A549 (cell line): ENCODE measurements at regions not wholly inside any gene's neighbourhood (a gene's known extent, or its start where the extent isn't known, plus 50 kb on each side); places are given as distances from the start of the nearest gene placed in this dataset.

Source experiments
- ATAC-seq, 2 experiments: fragments of 200-7000 bp in 1 of 2; fragments of >200 bp in 1 of 2; cut with Nextera tagmentation in 1 of 2; cut with Tn5 transposase in 1 of 2; 3 replicates each; pipeline versions ENCODE4 v1.8.0 to v1.9.1; 2018 to 2020; ENCODE audit warnings: mild to moderate bottlenecking in 1 of 2, moderate library complexity in 1 of 2
- CTCF ChIA-PET: fragments of 300-600 bp; sonication (Branson Sonifier 250); formaldehyde crosslinking; extraction: SDS; loops from one replicate; lab custom pipeline; 2021; ENCODE audit warnings: antibody characterized with exemption, inconsistent platforms; lab: Yijun Ruan, JAX
- POLR2A ChIA-PET: fragments of 350-600 bp; formaldehyde crosslinking; extraction: SDS; loops from one replicate; lab custom pipeline; 2021; ENCODE audit warnings: antibody characterized with exemption, inconsistent platforms; lab: Yijun Ruan, JAX
- DNase-seq, 2 experiments: peaks; one replicate each; pipeline versions ENCODE4 v3.0.0 to v3.0.0-alpha.2; 2011 to 2016; ENCODE audit warnings: low read depth in 1 of 2, low spot score in 1 of 2
- FAIRE-seq: peaks from 2 replicates; lab custom pipeline; 2011; peaks lifted over from hg19 to GRCh38; lab: Jason Lieb, UNC
- H3K27ac ChIP-seq, 2 experiments: fragments of >200 bp; sonication (Bioruptor Twin); formaldehyde crosslinking; 3 replicates each; pipeline ENCODE4 v1.5.1; 2016 to 2017
- H3K4me1 ChIP-seq: fragments of >200 bp; sonication (Bioruptor Twin); formaldehyde crosslinking; 3 replicates; pipeline ENCODE4 v1.6.1; 2016
- H3K4me2 ChIP-seq: fragments of >200 bp; sonication (Bioruptor Twin); formaldehyde crosslinking; 3 replicates; pipeline ENCODE4 v1.6.1; 2016
- H3K4me3 ChIP-seq: fragments of >200 bp; sonication (Bioruptor Twin); formaldehyde crosslinking; 3 replicates; pipeline ENCODE4 v1.5.1; 2016
- H3K9me3 ChIP-seq: fragments of >200 bp; sonication (Bioruptor Twin); formaldehyde crosslinking; 3 replicates; pipeline ENCODE4 v1.6.1; 2016
- BHLHE40 ChIP-seq: IDR thresholded peaks from 2 replicates; pipeline ENCODE4 v1.6.1; 2012; ENCODE audit warnings: low read depth, low read length, inconsistent platforms
- CEBPB ChIP-seq, 2 experiments: fragments of >200 bp in 1 of 2; sonication (Bioruptor Twin) in 1 of 2; formaldehyde crosslinking in 1 of 2; IDR thresholded peaks; 2 replicates each; pipeline ENCODE4 v1.6.1; 2012 to 2016
- CHD2 ChIP-seq: fragments of 150-350 bp; IDR thresholded peaks from 2 replicates; pipeline ENCODE4 v1.6.1; 2014; ENCODE audit warnings: low read length; ENCODE audit not compliant: partially characterized antibody
- HDAC2 ChIP-seq: fragments of 200-600 bp; sonication (generic); IDR thresholded peaks from 2 replicates; pipeline ENCODE4 v1.6.1; 2016
- HEYL ChIP-seq: fragments of 250-450 bp; sonication (Bioruptor Pico); IDR thresholded peaks from 2 replicates; pipeline ENCODE4 v1.8.0; 2021; ENCODE audit warnings: mild to moderate bottlenecking, moderate library complexity
- HOXA7 ChIP-seq: fragments of 250-450 bp; sonication (Bioruptor Pico); IDR thresholded peaks from 2 replicates; pipeline ENCODE4 v1.5.0; 2020; ENCODE audit warnings: mild to moderate bottlenecking, moderate library complexity
- HOXB5 ChIP-seq: fragments of 250-450 bp; sonication (Bioruptor Pico); IDR thresholded peaks from 2 replicates; pipeline ENCODE4 v1.5.0; 2020; ENCODE audit warnings: mild to moderate bottlenecking, moderate library complexity
- KDM1A ChIP-seq: fragments of 200-600 bp; sonication (generic); IDR thresholded peaks from 2 replicates; pipeline ENCODE4 v1.6.1; 2016; ENCODE audit warnings: low read depth, mild to moderate bottlenecking
- MAFK ChIP-seq: fragments of 450-650 bp; IDR thresholded peaks from 2 replicates; pipeline ENCODE4 v1.6.1; 2014; ENCODE audit not compliant: partially characterized antibody
- MAX ChIP-seq: IDR thresholded peaks from 2 replicates; pipeline ENCODE4 v1.6.1; 2012
- MAZ ChIP-seq: fragments of 150-350 bp; IDR thresholded peaks from 2 replicates; pipeline ENCODE4 v1.6.1; 2014; ENCODE audit warnings: antibody characterized with exemption, low read depth, low read length, borderline replicate concordance
- NR3C1 ChIP-seq: fragments of >200 bp; sonication (Bioruptor Twin); formaldehyde crosslinking; IDR thresholded peaks from 3 replicates; pipeline ENCODE4 v1.6.1; 2017
- PBX3 ChIP-seq: IDR thresholded peaks from 2 replicates; pipeline ENCODE4 v1.6.1; 2012
- PHF8 ChIP-seq: fragments of 200-600 bp; sonication (generic); IDR thresholded peaks from 2 replicates; pipeline ENCODE4 v1.6.1; 2016; ENCODE audit warnings: low read depth, mild to moderate bottlenecking, antibody characterized with exemption, moderate library complexity, borderline replicate concordance
- POLR2AphosphoS2 ChIP-seq: conservative IDR thresholded peaks from 2 replicates; pipeline ENCODE4 v1.6.1; 2012; ENCODE audit warnings: low read length, improper control_type of control experiment, inconsistent platforms
- REST ChIP-seq: fragments of 200-600 bp; sonication (generic); IDR thresholded peaks from 2 replicates; pipeline ENCODE4 v1.6.1; 2016; ENCODE audit warnings: antibody characterized with exemption, mild to moderate bottlenecking, moderate library complexity
- RFX5 ChIP-seq: fragments of 450-650 bp; IDR thresholded peaks from 2 replicates; pipeline ENCODE4 v1.7.1; 2014; ENCODE audit warnings: antibody characterized with exemption, mild to moderate bottlenecking, moderate library complexity
- RNF2 ChIP-seq: fragments of 200-600 bp; sonication (generic); IDR thresholded peaks from 2 replicates; pipeline ENCODE4 v1.6.1; 2016; ENCODE audit warnings: low read depth, mild to moderate bottlenecking, antibody characterized with exemption, moderate library complexity, borderline replicate concordance
- SREBF2 ChIP-seq: fragments of 450-650 bp; IDR thresholded peaks from 2 replicates; pipeline ENCODE4 v1.6.1; 2014; ENCODE audit warnings: mild to moderate bottlenecking, moderate library complexity
- ZFP36 ChIP-seq: fragments of 450-650 bp; IDR thresholded peaks from 2 replicates; pipeline ENCODE4 v1.6.1; 2014; ENCODE audit warnings: borderline replicate concordance; ENCODE audit not compliant: partially characterized antibody
- ZNF302 ChIP-seq: fragments of 250-450 bp; sonication (Bioruptor Pico); IDR thresholded peaks from 2 replicates; pipeline ENCODE4 v1.9.0; 2021; ENCODE audit warnings: inconsistent platforms, mild to moderate bottlenecking, moderate library complexity
- WGBS: methylation state at CpG from one replicate; pipeline ENCODE4 v1.1.6; 2017; ENCODE audit errors: missing lambda C conversion rate; 5-methylcytosine and 5-hydroxymethylcytosine counted together

- no peak overlapping the region for H3K27ac ChIP-seq
- no peaks in the 10 kb centered on the region for H3K9me3 ChIP-seq
- POLR2A ChIA-PET = no interaction called here
- no peak overlapping the region for H3K4me3 ChIP-seq
- H3K4me1 ChIP-seq = no peaks in the 10 kb centered on the region
- WGBS = 58% methylated on average over 6 of the region's 6 CpGs
- CTCF ChIA-PET = interaction anchor here (0.5 to 2.3 kb wide), 2 partner anchors 41 to 139 kb away, joined by 4 to 7 read pairs; no protein-coding TSS in a partner anchor
- no peak overlapping the region for H3K4me2 ChIP-seq
- DNase-seq (no peak), FAIRE-seq (no peak)
- TF ChIP-seq KDM1A (no peak), POLR2AphosphoS2 (no peak), RNF2 (no peak), HOXA7 (CRISPR knock-in tag) (no peak), PHF8 (no peak), PBX3 (no peak)
- TF ChIP-seq, all 56 proteins: peak for 0
- ATAC-seq = no peak
Observed at GRCh38 chr2:72011791-72012190, 135.9 kb downstream of the CYP26B1 start.

GRCh38 chr2:72011370-72011689 is 136.3 kb downstream of the CYP26B1 start:
- Histone ChIP-seq H3K27ac (no peak overlapping the region), H3K4me1 (no peaks in the 10 kb centered on the region), H3K4me3 (no peak overlapping the region), H3K9me3 (no peaks in the 10 kb centered on the region), H3K4me2 (no peak overlapping the region)
- no peak for DNase-seq
- ChIA-PET CTCF (interaction anchor here (2.3 kb wide), 1 partner anchor 139 kb away, joined by 7 read pairs; no protein-coding TSS in a partner anchor), POLR2A (no interaction called here)
- ATAC-seq = no peak
- 65% methylated on average over 3 of the region's 3 CpGs for WGBS
- TF ChIP-seq PBX3 (no peak), HDAC2 (no peak), SREBF2 (no peak), CHD2 (no peak), MAZ (no peak), ZFP36 (no peak), CEBPB (IDR thresholded peaks at IDR 0.05) (no peak), NR3C1 (no peak), BHLHE40 (no peak), POLR2AphosphoS2 (no peak), HOXB5 (CRISPR knock-in tag) (no peak), MAFK (no peak), MAX (no peak), RFX5 (no peak), REST (no peak), ZNF302 (CRISPR knock-in tag) (no peak), RNF2 (no peak), HEYL (CRISPR knock-in tag) (no peak), KDM1A (no peak)
- no peak for FAIRE-seq
